Cerebellar nuclear complex (tissue), 1 donor: ENCODE measurements at regions not wholly inside any gene's neighbourhood (a gene's known extent, or its start where the extent isn't known, plus 50 kb on each side); places are given as distances from the start of the nearest gene placed in this dataset.
"Not testable (repeated sequence)": the region's sequence is repeated elsewhere in the genome, so short reads cannot be mapped to it uniquely, and the experiment has no call there.

Source experiments
- DNase-seq, 2 experiments: peaks; one replicate each; lab custom pipeline; 2025; lab: John Stamatoyannopoulos, UW

- no peak for DNase-seq
Observed at GRCh38 chr14:65962952-65963351, 523.2 kb upstream of the CCDC196 start.

- no peak for DNase-seq
Observed at GRCh38 chr14:65964366-65964765, 521.8 kb upstream of the CCDC196 start.

GRCh38 chr14:65966188-65966587 lies 520.0 kb upstream of the CCDC196 start:
- DNase-seq: no peak

GRCh38 chr14:65972346-65972870 lies 513.8 kb upstream of the CCDC196 start:
- no peak for DNase-seq

- DNase-seq: no peak
Observed at GRCh38 chr14:65972891-65973290, 513.3 kb upstream of the CCDC196 start.

- DNase-seq: no peak
Observed at GRCh38 chr14:65975865-65976264, 510.3 kb upstream of the CCDC196 start.

GRCh38 chr14:65976761-65977404 lies 509.3 kb upstream of the CCDC196 start:
- no peak for DNase-seq

GRCh38 chr14:65981192-65981843 lies 504.9 kb upstream of the CCDC196 start:
- DNase-seq: no peak

- no peak for DNase-seq
Observed at GRCh38 chr14:65986041-65986440, 500.1 kb upstream of the CCDC196 start.

- no peak for DNase-seq
Observed at GRCh38 chr14:65989981-65990380, 496.2 kb upstream of the CCDC196 start.

GRCh38 chr14:65991104-65991503 lies 495.1 kb upstream of the CCDC196 start:
- DNase-seq: no peak

GRCh38 chr14:65991935-65992334 lies 494.2 kb upstream of the CCDC196 start:
- DNase-seq: not testable (repeated sequence)

- DNase-seq: no peak
Observed at GRCh38 chr14:65993103-65993502, 493.1 kb upstream of the CCDC196 start.

- no peak for DNase-seq
Observed at GRCh38 chr14:65993996-65994395, 492.2 kb upstream of the CCDC196 start.

GRCh38 chr14:65997347-65997746 lies 488.8 kb upstream of the CCDC196 start:
- no peak for DNase-seq

- DNase-seq: no peak
Observed at GRCh38 chr14:65999865-66000264, 486.3 kb upstream of the CCDC196 start.

- no peak for DNase-seq
Observed at GRCh38 chr14:66000766-66001165, 485.4 kb upstream of the CCDC196 start.

- DNase-seq: no peak
Observed at GRCh38 chr14:66001356-66001755, 484.8 kb upstream of the CCDC196 start.

- DNase-seq: no peak
Observed at GRCh38 chr14:66003082-66003730, 483.0 kb upstream of the CCDC196 start.

- no peak for DNase-seq
Observed at GRCh38 chr14:66005900-66006434, 480.2 kb upstream of the CCDC196 start.

GRCh38 chr14:66008631-66009030 lies 477.5 kb upstream of the CCDC196 start:
- no peak for DNase-seq

- no peak for DNase-seq
Observed at GRCh38 chr14:66009089-66009488, 477.1 kb upstream of the CCDC196 start.

GRCh38 chr14:66010695-66011094 lies 475.5 kb upstream of the CCDC196 start:
- DNase-seq: no peak
